ENCODE measurements at regions not wholly inside any gene's neighbourhood (a gene's known extent, or its start where the extent isn't known, plus 50 kb on each side); places are given as distances from the start of the nearest gene placed in this dataset.

DNA sequence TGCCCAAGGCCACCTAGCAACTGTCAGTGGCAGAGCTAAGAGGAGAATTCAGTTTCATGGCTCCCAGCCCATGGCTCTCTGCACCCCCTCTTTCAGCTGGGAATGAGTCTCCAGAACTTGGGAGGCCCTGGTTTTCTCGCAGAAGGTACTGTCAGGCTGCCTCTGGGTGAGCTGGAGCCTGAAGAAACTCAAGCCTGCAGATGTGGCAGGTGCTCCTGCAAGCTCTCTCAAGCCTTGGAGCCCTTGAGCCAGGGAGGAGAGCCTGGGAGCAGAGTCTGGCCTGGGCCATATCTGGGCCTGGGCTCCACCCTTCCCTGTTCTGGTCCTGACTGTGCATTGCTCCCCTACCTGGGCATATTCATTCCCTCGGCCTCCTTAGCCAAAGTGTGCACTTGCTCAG is 74.4 kb upstream of the TLE3 start:
- peak; percentile 50 for DNase-seq

DNA sequence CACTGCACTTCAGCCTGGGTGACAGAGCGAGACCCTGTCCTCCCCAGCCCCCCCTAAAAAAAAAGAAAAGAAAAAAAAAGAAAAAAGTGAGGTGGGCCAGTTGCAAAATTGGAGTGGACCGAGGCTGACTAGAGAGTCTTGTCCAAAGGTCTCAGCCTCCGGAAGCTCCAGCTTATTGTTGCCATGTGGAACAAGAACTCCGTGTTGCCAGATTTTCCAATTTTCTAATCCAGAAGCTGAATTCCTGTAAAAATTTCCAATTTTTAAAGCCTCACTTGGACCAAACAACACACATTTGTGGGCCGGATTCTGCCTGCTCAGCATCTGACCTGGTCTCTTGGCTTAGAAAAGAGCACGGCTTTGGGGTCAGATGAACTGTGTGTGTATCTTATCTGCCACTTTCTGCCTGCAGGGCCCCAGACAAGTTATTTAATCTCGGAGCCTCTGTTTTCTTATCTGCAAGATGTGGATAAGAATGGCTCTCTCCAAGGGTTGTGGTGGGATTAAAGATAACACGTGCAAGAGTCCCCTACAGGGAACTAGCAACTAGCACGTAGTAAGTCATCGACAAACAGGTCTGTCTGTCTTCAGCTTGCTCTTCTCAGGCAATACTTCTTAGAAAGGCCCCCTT is 73.7 kb upstream of the TLE3 start:
- DNase-seq, result peak; percentile 66

DNA sequence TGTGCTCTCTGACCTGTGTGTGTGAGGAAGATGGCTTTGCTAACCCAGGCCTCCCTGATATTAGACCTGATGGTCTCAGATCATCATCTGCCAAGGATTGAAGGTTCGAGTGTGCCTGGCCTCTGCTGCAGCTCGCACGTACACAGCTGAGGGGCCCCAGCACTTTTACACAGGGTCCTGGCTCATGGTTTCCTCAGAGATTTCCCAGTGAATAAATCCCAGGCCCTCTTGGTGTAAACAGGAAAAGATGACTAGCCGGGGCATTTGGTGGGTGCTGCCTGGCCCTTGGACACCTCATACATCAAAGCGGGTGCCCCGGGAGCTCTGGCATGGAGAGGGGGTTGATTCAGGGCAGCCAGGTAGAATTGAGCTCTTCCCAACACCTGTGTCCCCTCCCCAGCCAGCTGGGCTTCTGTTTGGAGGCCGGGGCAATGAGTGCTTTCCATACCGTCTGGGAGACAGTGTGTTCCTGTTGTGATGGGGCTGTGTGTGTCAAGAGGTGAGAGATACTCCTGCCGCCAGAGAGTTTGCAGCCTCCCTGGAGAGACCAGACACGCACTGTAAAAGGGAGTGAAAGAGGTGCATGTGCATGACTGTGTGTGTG is 72.5 kb upstream of the TLE3 start:
- peak; percentile 62 for DNase-seq

DNA sequence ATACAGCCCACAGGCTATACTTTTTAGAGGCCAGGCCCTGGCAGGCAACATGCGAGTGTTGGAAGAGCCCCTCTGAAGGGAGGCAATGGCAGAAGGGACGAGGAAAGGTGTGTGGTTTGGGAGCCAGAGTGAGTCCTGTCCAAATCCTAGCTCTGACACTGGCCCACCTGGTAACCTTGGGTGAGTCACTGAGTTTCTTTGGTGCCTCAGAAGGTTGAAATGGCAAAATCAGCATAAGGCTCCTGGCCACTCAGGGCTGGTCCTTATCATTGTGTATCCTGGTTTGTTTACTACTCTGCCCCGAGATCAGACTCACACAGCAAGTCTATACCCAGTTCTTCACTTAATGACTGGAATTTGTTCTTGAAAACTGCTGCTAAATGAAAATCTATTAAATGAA is 71.4 kb upstream of the TLE3 start:
- DNase-seq, result peak; percentile 61

DNA sequence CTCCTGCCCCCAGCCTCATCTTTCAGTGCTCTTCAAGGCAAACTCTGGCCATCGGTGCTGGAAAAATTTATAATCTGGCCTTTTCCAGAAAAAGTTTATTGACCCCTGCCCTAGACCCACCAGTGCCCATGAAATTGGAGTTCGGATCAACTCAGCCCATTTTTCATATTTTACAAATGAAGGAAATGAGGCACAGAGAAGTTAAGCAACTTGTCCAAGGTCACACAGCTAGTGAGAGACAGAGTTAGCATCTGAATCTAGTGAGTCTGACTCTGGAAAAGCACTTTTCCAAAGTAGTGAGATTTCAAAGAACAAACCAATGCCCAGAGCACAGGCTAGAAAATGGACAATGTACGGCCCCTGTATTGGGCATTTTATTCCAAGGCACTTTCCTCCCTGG is 69.4 kb upstream of the TLE3 start:
- no peak for DNase-seq

DNA sequence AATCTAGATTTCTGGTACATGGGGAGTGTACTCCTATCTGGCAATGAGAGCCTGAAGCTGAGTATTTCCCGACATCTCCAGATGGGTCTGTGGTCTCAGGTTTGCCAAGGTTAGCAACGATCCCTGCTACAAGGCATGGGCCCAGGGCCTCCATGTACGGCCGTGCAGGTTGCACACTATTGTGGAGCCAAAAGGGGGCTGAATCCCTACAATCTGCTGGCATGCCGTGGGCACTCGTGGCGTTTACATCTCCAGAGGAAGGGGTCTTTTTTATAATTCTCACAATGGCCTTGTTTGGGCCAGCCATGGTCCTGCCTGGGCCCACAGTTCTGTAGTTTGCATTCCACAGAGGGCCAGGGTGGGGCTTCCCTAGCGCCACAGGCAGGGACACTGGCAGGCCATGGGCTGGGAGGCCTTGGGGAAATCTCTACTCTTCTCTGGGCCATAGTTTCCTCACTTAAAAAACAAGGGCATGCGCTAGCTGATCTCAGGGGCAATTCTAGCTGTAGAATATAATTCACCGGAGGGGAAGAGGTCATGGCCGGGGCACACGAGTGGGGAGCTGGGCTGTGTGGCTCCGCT is 68.9 kb upstream of the TLE3 start:
- DNase-seq, result peak; percentile 47

DNA sequence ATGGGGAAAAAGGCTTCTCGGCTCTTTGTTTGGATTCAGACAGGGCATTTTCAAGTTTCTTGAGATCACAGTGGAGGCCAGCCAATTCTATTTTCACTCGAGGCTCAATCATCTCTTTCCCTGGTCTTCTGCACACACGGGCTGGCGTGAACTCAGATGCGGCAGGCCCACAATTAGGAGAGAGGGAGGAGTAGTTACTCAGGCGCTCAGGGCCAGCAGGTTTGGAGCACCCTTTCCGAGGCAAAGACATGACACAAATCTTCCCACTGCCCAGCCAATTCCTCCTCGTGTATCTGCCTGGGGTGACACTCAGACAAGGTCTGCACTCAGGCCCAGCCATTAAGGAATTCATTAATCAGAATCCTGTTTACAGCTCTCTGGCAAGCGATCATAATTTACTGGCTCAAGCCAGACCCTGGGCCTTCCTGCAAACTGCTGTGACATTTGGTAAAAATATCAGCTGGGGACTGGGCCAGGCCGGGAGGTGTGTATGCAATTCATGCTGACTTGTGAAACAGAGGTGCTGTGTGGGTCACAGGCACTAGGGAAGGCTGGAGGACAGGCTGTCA is 68.1 kb upstream of the TLE3 start:
- peak; percentile 64 for DNase-seq

DNA sequence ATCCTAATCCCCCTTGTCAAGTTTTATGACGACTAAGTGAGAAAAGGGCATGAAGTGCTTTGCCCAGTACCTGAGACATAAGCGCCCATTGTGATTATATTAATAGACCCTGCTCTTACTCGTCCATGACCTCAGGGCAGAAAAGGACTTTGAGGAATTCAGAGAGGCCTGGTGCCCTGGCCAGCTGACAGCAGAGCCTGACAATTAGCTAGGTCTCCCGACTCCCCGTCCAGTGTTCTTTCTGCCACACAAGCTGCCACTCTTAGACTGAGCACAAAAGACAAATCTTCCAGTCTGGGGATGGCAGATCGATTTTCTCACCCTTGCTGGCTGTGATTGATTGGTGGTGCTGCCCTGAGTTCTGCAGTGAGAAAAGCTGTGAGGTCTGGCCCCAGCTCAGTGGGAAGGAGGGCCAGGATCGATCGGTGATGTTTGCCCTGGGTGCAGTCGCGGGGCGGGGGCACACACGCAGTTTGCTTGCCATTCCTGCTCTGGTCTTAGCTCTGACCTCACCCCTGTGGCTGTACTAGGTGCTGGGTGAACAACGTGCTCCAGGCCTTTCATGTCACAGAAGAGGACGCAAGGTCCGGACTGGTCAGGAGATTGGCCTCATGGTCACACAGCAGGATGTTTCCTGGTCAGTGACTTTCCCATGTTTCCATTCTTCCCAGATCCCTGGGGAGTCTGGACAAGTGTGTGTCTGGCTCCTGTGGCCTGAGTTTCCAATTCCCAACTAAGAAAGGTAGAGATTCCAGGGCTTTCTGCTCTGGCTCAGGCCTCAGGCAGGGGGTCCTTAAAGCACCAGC is 67.4 kb upstream of the TLE3 start:
- DNase-seq, result peak; percentile 84

DNA sequence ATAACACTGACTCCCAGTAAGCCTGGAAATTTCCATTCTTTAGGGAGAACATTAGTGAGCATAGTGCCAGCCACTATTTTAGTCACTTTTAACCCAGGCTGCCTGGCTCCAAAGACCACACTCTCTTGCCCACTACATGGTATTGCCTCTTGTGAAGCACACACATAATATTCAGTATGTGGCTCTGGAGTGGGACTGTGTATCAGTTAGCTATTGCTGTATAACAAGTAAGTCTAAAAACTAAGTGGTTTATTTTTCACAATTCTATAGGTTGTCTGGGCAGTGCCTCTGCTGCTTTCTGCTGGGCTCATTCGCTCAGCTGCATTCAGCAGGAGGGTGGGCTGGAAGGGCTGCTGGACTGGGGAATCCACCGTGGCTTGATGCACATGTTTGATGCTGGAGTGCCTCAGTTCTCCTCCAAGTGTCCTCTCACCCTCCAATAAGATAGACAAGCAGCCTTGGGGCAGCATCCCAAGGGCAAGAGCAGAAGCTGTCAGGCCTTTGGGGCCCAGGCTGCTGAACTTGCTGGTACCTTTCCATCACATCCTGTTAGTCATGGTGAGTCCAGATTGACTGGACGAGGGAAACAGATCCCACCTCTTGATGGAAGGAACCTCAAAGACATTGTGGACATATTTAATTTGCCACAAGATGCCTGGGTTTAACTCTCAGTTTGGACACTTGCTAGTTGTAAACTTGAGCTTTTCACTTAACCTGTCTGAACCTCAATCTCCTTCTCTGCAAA is 66.6 kb upstream of the TLE3 start:
- DNase-seq, result peak; percentile 54

DNA sequence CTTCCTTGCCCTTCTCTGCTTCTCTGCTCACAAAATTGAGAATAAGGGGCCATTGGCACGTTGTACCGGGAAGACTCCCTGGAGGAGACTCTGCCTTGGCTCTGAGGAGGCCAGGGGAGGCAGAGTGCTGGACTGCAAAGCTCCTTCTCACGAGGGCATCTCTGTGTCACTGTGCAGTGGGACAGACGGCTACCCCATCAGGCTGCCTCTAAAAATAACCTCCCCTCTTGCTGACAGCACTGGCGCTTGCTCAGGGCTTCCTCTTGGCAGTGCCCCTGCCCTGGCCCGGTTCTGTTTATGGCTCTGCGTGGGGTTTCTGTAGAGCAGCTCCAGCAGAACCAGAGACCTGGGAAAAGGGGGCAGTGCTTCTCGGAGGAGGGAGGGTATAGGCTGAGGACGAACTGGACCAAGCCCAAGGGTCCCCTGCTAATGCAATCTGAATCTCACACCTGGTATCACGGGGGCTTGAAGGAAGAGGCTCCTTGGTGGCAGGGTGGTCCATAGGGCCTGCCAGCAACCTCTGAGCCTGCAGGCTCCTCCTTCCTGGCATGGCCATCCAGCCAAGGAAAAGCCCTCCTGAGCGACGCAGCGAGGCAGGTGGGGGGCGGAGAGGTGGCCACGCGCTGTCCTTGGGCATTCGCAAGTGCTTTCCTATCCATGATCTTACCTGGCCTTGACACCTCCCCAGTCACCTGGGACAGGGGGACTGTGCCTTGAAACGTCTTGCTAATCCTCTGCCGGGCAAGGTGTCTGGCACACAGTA is 63.3 kb upstream of the TLE3 start:
- peak; percentile 49 for DNase-seq

DNA sequence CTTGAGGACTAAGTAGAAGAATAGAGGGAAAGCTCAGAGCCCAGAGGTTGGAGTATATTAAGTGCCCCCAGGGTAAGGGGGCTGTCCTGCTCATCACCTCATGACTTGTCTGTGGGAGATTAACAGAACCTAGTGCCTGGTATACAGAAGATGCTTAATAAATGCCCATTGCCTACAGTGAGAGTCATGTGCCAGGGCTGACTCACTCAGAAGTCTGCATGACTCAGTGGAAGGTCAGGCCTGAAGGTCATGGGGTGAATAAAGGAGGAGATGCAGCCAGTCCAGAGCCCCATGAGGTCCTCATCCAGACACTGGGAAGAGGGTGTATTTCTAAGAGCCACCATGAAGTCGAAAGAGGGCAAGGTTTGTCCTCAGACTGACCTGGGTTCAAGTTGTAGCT is 62.5 kb upstream of the TLE3 start:
- DNase-seq, result peak; percentile 63

DNA sequence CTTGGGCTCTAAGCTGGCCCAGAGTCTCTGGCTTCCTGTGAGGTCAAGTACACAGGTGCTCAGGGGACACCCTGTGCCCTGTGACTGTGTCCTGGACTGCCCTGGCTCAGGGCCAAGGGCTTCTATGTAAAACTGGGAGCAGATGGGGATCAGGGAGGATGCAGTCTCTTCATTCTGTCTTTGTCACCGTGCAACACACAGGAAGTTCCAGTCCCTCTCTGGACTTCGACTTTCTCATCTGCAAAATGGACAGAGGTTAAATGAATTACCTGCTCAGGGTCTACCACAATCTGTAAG is 61.9 kb upstream of the TLE3 start:
- no peak for DNase-seq

DNA sequence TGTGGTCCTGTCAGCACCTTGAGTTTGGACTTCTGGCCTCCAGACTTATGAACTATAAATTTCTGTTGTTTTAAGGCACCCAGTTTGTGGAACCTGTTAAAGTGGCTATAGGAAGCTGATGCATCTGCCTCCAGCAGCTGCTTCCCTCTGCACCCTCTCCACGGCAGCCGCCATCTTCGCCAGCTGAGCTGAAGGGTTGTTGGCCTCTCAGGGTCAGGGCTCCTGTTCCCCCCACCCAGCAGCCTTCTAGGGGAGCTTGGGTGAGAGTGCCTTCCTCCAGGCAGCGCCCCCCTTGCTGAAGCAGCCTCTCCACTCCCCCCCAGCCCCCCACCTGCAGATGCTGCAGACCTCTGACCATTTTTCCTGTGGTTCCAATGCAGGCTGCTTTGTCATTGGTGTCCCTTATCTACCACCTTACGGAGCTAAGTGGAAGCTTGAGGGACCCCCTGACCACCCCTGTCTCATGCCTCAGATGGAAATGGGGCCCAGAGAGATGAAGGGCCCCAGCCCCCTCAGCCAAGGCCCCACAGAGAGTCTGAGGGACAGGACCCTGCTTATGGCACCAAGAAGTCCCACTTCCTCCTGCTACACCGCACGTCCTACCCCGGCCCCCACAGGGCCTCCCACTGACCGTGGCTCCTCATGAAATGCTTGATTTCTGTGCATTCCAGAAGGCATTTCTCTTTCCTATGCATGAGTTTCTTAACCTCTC is 61.4 kb upstream of the TLE3 start:
- DNase-seq, result peak; percentile 35

DNA sequence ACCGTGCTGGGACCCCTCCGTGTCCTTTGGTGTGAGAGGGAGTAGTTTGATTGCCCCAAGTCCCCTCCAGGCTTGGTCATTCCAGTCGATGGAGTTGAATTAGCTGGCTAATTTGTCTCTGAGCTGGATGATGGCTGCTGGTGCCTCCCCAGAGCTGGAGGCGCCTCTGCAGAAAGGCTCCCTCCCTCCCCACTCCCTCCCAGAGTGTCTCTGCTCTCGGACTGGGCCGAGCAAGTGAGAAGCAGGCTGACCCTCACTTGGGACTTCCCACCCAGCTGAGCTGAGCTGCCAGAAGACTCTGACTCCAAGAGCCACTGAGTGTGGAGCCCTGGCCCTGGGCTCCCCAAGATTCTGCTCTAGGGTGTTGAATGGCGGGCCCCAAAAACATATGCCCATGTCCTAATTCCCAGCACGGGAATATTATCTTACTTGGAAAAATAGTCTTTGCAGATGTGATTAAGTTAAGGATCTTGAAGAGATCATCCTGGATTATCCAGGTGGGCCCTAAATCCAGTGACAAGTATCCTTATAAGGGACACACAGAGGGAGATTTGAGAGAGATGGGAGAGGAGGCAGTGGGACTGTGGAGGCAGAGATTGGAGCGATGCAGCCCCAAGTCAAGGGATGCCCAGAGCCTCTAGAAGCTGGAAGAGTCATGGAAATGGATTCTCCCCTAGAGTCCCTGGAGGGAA is 60.7 kb upstream of the TLE3 start:
- peak; percentile 38 for DNase-seq

DNA sequence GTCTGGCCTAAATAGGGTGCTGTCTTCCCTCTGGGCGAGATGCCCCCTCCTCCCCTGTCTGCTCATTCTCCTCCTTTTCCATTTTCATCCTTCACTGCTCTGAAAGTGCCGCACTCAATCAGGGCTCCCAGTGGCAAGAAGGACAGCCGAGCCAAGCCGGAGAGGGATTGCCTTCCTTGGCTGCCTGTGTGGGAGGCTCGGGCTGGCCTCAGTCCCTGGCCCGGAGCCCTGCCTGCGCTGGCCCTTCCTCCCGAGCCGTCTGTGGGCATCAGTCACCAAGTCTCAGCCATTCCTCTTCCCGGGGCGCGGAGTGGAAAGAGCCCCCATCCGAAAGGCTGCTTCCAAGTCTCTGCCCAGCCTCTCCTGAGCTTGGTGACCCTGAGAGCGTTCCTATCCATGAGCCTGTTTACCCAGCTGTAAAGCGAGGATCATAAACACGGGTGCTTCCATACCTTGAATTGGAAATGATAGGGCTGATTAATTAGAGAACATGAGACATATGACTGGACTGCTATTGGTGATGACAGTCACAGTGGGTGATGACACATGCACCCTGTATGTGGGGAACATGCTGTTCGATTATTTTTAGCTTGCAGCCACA is 59.1 kb upstream of the TLE3 start:
- DNase-seq, result no peak

DNA sequence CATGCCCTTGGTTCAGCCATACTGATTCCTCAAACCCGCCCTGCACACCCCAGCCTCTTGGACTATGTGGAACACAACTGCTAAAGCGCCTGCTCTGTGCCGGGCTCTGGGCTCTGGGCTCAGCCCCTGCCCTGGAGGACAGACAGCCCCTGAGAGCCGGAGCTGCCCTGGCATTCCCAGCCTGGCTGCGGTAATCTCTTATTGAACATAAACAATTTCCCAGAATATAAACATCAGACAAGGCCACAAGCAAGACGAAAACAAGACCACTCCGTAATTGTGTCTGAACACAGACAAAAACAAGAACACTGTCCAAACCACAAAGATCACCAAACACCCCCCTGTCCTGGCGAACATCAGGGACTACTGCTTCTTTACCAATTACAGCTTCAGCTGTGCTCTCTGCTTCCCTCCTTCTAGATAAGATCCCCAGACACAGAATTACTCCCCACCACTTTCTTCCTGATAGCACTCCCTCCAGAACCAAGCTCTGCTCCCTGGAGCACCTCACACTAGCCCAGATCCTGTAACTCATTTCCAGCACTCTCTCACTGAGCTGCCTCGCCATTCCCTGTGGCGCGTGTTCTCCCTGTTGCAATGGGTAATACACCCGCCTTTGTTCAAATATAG is 57.1 kb upstream of the TLE3 start:
- peak; percentile 80 for DNase-seq

DNA sequence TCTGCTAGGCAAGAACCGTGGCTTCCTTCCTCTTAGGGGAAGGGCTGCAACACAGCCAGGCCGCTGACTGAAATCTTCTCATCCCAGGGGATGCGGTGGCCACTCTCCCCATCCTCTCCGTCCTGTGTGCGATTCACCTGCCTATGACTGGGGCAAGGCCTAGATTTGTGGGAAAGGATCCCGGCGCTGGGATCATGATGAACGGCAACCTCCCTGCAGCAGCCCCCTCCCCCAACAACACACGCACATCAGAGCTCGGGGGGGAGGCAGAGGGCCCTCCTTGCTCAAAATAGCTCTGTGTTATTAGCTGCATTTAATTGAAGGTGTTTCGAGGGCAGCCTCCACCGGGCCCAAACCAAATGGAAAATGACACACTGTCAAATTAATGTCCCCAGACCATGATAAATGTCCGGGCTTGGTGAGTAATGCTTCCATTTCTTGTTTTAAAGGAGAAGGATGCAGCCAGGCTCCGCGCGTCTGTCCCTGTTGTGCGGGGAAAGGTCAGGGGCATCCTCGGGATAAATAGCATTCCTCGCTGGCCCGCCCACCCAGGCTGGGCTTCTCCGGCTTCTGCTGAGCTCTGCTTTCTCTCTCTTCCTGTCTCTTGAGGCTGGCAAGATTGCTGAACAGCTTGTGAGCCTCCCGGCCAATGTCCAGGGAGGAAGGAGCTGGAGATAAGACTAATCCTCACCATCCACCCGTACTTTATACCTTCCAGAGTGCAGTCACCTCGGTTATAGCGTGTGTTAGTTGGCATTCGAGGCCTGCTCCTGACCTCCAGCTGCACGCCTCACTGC is 56.4 kb upstream of the TLE3 start:
- DNase-seq, result peak; percentile 96

DNA sequence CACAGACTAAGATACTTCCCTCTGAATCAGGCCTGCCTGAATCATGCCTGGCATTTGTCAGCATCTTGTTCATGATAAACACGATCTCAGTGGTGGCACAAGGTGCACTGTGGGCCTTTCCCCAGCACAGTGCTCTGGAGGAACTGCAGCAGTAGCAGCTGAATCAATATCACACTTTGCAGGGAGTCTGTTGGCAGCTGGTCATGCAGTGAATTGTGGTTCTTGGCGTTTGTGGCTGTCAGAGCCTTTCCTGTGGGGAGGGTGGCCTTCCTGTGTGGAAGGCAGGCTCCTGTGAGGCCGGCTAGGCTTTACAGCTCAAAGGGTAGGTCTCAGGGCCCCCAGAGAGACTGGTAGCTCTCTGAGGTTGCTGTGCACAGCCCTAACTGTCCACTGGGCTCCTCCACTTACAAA is 54.4 kb upstream of the TLE3 start:
- no peak for DNase-seq

DNA sequence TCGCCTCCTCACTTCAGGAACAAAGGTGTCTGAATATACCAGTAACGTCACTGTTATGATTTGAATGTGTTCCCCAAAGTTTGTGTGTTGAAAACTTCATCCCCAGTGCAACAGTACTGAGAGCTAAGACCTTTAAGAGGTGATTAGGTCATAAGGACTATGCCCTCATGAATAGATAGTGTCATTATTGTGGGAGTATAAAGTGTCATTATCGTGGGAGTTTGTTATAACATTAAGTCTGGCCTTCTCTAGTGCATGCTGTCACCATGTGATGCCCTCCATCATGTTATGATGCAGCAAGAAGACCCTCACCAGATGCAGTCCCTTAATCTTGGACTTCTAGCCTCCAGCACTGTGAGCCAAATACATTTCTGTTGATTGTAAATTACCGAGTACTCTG is 53.7 kb upstream of the TLE3 start:
- no peak for DNase-seq

Measured in islet precursor cell (in vitro differentiated cells).